Gastrocnemius medialis (tissue), 4 donors: ENCODE measurements at regions not wholly inside any gene's neighbourhood (a gene's known extent, or its start where the extent isn't known, plus 50 kb on each side); places are given as distances from the start of the nearest gene placed in this dataset.

Source experiments
- CTCF ChIP-seq, 5 experiments: fragments of 450-650 bp in 3 of 5; fragments of 200-600 bp in 2 of 5; sonication (generic) in 2 of 5; IDR thresholded peaks in 4 of 5; conservative IDR thresholded peaks in 1 of 5; 1 replicate in 4 of 5; 2 replicates in 1 of 5; pipeline ENCODE4 v1.5.1; 2016 to 2019; ENCODE audit warnings: antibody characterized with exemption in 5 of 5, mild to moderate bottlenecking in 3 of 5, moderate library complexity in 3 of 5
- POLR2A ChIP-seq, 2 donors: fragments of 450-650 bp; IDR thresholded peaks; one replicate each; pipeline ENCODE4 v1.6.1; 2017; ENCODE audit warnings: antibody characterized with exemption in 2 of 2, mild to moderate bottlenecking in 2 of 2, moderate library complexity in 2 of 2

GRCh38 chr3:53965291-53965690 is 73.6 kb upstream of the SELENOK start:
- TF ChIP-seq CTCF (IDR thresholded peaks at IDR 0.05 in 4 of 5, conservative IDR thresholded peaks at IDR 0.05 in 1 of 5): no peak
- TF ChIP-seq POLR2A (IDR thresholded peaks at IDR 0.05): no peak
